NCI-H748 (cell line): ENCODE measurements at regions not wholly inside any gene's neighbourhood (a gene's known extent, or its start where the extent isn't known, plus 50 kb on each side); places are given as distances from the start of the nearest gene placed in this dataset.

Experiments used
- DNase-seq: peaks from one replicate; lab custom pipeline; 2025; ENCODE audit not compliant: unreplicated experiment; lab: John Stamatoyannopoulos, UW

DNA sequence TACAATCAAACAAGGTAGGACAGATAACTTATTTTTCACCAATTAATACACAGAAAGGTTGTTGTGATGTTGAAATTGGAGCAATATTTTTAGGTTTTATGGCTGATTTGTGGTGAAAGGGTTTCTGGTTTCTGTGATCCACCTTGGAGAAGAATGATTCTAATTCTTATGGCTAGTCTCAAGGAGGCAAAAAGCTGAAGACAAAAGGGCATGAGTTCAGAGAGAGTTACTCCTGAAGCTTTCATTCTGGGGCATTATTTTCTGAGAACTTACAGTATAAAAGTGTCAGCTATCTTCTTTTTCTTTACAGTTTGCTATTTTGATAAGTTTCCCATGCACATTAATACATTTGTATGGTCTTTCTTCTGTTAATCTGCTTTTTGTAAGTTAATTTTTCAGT, 372.4 kb upstream of the CCDC179 start:
- DNase-seq, result no peak

DNA sequence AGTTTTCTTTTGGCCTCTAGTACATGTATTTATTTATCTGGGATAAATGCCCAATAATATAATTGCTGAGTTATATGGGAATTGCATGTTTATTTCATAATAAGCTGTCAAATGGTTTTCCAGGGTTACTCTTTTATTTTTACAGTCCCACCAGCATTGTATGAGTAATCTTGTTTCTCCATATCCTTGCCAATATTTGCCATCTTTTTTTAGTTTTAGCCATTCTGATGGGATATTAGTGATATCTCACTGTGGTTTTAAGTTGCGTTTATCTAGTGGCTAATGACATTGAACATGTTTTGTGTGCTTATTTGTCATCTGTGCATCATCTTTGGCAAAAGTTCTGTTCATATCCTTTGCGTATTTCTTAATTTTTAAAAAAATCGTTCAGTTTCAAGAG, 372.8 kb upstream of the CCDC179 start:
- no peak for DNase-seq

DNA sequence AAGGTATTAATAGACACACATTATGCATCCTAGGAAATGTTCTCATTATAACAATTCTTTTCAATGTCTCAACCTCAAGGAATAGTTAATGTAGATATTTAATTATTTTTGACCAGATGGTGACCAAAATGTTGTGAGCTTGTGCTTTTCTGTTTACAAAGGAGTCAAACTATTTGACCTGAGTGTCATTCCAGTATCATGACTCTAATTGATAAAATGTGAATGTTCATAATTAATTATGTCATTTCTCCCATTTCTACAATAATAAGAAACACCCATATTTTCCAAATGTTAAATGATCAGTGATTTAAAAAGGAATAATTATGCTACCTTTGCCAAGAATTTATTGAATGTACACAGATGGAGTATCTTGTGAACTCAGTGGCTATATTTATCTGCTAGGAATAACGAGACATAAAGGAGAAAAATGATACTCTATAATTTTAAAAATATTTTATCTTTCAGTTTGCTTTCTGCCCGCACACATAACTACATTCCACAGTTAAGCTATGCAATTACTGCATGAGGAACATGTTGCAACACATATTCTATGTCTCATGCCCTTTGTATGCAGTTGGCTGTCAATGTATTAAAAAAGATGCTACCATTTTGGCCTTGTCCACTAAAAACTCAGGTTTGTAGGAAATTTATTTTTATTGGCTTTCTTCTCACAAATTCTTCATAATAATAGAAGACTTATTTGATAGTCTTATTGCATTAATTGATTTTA, 376.7 kb upstream of the CCDC179 start:
- DNase-seq, result no peak

DNA sequence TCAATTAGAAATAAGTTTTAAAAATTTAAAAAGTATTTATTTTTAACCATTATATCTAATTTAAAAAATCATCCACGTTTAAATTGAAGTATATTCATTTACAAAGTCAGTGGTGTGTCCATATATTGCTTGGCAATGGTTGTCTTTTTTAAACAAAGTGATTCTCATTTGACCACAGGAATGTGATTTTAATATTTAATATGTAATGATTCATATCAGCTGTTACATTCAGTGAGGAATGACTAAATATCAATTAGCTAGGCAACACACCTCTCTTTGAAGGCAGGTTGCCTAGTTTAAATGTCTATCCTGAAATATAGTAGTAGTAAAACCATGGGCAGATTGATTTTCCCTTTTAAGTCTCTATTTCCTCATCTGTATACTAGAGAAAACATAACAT, 392.2 kb upstream of the CCDC179 start:
- no peak for DNase-seq

DNA sequence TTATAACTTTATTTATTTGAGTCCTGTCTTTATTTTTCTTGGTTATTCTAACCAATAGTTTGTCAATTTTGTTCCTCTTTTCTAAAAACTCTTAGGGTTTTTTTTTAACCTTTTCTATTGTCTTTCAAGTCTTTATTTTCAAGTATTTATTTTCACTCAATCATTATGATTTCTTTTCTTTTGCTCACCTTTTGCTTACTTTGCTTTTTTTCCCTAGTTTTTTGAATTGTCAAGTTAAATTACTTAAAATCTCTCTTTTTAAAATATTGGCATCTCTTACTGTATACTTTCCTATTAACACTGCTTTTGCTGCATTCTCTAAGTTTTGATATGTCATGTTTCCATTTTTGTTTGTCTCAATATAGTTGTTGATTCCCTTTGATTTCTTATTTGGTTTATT, 396.8 kb upstream of the CCDC179 start:
- no peak for DNase-seq

DNA sequence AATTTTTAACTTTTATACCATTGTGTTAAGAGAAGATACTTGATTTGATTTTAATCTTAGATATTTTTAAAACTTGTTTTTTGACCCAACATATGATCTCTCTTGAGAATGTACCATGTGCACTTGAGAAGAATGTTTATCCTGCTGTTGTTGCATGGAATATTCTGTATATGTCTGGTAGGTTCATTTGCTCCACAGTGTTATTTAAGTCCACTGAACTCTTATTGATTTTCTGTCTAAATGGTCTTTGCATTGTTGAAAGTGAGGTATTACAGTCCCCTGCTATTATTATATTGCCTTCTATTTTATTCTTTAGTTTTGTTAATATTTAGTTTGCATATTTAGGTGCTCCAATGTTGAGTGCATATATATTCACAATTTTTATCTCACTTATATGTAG, 397.3 kb upstream of the CCDC179 start:
- no peak for DNase-seq

DNA sequence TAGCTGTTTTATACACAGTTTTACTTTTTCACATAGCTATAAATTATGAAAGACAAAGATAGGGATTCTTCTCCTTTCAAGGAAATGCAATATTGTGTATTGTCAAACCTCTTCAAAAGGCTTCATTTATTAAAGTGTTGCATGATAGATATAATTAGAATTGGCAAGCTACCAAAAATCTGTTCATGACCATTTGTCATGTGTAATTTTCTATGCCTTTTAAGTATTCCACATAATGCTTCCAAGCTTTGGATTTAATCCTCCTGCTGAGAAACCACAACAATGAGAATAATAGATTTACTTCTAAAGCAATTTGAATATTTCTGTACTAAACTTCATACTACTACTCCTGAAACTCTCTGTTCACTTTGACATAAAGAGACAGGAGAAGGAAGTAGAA, 403.2 kb upstream of the CCDC179 start:
- peak; percentile 16 for DNase-seq

DNA sequence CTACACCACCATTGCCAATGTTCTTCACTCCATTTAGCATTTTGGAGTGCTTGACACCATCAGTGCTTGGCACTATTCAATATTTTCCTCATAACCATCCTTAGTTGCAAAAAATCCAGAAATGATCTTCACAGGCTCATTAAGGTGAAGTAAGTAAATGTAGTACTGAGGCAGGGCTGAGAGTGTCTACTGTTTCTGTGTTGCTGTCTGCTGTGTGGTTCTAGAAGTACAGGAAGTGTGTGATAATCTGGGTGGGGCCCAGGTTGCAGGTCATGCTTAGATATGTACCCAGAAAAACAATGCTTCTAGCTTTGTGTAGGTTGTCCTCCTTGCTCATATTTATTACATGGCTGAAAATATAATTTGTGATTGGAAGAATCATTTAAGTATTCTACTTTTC, 411.8 kb upstream of the CCDC179 start:
- no peak for DNase-seq

DNA sequence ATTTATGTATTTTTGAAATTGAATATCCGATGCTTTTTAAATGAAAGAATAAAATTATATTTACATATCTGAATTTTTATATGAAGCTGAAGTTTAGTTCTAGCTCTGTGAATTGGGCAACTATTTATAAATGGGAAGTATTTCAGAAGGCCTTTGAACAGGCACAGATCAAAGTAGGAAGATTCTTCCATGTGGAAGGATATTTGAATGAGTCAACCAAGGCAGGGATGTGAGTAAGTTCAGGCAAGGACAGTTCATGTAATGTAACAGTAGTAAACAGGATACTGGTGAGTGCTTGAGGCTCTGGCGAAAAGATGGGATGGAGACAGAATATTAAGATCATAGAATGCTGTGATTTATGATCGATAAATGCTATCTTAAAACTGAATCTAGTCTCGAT, 417.8 kb upstream of the CCDC179 start:
- DNase-seq, result no peak

DNA sequence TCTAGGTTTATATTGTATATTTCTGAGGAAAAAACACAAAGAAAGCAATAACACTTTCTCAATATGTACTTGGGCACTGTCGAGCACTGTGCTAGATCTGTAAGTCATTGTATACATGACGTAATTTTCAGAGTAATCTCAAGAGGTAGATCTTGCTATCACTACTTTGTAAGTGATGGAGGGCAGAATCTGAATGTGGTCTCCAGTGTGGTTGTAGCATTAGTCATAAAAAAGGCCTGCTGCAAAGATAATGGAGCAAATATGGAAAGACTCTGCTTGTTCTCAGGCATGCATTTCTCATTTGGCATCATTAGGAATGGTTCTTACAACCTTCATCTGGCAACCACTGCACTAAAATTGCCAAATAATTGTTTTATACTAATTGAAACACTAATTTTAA, 419.8 kb upstream of the CCDC179 start:
- no peak for DNase-seq

DNA sequence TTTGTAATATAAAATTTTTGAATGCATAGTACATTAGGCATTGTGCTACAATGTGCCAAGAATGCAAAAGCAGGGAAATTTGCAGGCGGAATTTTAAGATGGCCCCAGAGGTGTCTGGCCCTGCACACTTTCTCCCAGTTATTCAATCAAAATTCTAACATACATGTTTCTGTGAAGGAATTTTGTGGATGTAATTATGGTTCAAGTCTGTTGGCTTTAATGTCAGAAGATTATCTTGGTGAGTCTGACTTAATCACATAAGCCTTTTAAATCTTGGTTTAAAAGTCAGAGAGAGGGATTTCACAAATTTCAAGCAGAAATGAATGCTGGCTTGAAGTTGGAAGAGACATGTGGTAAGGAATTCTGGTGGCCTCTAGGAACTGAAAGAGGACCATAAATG, 423.4 kb upstream of the CCDC179 start:
- DNase-seq, result no peak

DNA sequence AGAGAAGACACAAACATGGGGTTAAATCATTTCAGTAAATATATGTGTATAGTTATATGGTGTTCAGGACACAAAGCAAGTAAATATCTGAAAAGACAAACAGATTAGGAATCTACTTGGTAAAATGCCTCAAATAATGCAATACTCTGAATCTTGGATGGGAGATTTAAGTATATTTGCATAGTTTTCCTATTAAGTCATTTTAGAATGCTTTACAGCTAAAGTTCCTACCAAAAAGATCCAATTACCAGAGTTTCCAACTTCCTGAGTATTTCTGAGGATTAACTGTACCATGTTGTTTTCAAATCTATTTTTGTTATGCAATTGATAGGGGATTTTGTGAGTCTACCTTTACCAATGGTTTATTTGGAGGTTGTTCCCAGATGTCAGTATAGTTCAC, 424.4 kb upstream of the CCDC179 start:
- DNase-seq, result no peak

DNA sequence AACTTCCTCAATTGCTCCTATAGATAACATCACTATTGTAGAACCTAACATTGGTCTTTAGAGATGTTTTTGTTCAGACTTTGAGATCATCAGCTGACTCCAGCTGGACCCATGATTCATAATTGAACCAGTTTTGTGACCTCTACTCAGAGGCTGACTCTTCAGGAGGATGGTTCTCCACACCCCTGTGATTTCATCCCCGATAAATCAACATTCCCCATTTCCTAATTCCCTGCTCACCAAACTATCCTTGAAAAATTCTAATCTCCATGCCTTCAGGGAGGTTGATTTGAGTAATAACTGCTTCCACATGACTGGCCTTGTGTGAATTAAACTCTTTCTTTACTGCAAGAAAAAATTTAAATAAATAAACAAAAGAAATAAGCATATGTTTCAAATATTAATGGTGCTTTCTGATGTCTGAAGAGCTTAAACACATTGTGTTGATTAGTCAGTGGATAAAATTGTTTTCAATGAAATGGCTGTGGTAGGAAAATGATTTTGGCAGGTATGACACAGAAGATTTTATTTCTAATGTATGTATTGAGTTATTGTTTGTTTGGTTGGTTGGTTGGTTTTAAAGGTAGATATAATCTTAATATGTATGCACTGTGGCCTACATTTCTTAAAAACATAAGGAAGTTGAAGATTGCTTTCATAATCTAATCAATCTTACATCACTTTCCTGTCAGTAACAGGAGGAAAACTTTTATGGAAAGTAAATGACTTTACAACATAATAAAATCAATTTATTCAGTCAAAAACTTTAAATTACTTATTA, 427.9 kb upstream of the CCDC179 start:
- no peak for DNase-seq

DNA sequence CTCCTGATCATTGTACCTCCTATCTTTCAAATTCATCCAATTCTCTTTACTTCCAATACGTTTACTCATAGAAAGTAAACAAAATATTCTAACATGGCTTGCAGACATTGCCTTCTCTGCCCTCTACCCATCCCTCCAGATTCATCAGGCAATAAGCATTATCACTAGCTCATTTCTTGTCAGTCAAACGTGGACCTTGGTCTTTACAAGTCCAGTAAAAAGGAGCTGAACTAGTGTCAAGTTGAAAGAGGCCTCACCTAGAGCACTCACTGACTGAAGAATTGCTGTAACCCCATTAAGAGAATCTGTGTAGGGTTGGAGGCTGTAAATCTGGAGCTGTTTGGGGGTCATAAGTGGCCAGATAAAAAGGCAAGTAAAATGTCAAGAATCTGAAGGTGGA, 435.0 kb upstream of the CCDC179 start:
- no peak for DNase-seq

DNA sequence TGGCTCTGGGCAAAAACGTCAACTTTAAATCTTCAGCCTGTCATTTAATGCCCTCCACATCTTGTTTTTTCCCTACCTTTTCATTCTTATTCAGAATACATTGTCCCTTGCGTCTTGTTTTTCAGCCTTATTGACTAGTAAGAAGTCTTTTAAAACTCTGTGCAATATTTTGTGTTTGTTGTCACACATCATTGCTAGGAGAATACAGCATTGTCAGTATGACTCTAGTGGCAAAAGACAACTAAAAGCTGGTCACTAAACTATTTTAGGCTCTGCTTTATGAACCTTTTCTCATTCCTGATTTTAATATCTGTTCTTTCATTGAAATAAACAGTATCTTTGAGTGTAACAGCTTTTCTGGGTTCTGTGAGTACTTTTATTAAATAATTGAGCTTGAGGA, 447.8 kb upstream of the CCDC179 start:
- DNase-seq, result no peak

DNA sequence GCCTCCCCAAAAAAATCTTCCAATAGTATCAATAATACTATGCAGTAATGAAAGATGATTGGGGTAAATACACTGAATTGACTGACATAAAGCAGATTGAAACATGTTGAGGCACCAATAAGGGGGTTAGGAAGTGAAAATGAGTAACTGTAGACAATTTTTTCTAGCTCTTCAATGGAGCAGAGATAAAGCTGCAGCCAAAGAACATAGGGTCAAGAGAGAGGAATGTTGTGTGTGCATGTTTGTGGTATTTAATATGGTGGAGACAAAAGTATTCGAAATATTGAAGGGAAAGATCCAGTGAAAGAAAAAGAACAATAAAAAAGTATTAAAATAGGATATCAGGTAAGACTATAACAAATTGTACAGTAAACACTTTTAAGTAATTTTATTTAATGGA, 450.0 kb upstream of the CCDC179 start:
- DNase-seq, result no peak

DNA sequence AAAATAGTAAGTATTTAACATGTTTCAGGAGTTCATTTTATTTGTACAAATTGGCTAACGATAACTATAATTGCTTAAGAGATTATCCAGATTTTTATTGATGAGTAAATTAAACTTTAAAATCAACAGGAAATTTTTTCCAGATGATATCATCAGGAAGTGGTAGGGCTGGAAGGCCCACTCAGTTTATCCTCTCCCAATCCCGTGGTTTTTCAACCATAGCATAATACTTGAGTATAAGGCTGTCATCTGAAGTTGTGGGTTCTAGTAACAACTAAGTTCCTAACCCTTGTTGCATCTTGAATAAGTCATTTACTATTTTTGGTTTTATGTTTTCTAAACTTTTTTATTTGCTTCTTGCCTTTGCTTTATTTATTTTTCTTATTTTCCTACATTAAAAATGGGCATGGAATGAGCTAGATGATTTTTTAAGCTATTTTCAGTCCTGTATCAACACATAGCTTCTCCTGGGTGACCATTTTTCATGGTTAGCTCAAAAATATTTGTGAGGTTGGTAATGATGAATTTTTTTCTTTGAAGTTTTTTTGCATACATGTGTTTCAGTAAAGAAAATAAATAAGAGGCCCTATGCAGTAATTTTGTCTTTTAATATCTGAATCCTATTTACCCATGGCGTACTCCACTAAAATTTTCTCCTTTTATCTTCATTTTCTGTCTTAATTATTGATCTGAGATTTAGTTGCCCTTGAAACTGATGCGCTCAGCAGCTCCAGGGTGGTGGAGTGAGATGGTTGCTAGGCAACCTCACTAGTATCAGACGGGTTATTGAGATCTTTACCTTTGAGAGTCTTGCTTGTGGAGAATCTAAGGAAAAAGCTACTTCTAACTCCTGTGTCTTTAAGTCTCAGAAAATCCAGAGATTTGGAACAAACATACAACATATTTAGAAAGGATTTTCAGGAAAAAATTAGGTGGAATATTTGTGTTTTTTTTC, 452.0 kb upstream of the CCDC179 start:
- DNase-seq, result peak; percentile 47

DNA sequence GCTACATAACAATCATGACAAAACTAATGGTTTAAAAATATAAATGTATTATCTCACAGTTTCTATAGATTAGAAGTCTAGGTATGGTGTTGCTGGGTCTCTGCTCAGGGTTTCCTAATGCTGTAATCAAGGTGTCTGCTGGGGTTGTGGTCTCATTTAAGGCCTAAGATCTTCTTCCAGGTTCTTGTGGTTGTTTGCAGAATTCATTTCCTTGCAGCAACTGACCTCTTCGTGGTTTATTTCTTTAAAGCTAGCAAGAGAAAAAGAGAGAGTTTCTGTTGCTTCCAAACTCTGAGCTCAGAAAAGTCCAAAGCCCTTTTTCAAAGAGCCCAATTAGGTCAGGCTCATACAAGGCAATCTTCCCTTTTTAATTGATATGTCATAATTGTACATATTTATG, 452.7 kb upstream of the CCDC179 start:
- no peak for DNase-seq

DNA sequence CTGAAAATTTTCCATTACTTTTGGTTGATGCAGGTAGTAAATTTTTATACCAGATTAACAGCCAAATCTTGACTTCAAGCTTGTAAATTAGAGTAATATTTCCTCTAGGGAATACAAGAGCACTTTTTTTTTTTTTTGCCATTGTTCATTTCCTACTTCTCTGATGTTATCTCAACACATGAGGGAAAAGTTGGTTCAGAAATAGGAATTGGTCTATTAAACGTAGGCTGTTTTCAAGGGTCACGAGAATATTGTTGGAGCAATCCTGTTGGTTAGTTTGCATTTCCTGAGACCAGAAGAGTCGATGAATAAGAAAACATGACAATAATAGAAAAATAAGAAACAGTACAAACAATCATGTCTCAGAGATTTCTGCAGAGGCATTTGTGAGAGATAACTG, 453.9 kb upstream of the CCDC179 start:
- no peak for DNase-seq

DNA sequence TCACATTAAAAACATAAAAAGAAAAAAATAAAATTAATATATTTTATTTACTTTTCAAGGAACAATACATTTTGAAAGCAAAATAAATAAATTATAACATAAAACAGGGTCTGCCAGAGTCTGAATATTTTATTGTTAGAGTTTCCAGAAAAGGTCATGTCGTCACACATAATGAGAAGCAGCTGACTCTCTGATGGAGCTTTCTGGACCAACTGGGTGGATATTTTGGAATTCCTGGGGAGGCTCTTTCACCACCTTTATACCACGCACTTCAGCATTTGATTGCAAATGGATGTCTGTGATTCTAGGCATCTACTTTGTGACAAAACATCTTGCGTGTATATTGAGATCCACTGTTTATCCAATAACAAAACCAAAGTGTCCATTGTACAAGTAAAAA, 455.0 kb upstream of the CCDC179 start:
- no peak for DNase-seq

DNA sequence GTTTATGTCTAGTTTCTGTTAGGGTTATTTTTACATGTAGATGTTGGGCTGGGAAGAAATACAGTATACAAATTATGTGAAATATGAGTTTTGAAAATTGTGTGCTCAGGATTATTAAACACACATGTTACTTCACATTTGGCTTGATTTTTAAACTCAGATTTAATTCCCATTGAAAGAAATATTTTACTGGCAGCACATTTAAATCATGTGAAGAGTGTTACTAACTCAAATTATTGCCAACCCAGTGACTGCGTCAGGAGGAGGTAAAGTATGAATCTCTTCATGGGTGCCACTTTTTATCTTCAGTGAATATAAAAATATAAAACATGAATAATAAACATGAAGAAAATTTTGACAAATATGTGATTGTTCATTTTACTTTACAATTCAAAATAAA, 457.5 kb upstream of the CCDC179 start:
- no peak for DNase-seq

DNA sequence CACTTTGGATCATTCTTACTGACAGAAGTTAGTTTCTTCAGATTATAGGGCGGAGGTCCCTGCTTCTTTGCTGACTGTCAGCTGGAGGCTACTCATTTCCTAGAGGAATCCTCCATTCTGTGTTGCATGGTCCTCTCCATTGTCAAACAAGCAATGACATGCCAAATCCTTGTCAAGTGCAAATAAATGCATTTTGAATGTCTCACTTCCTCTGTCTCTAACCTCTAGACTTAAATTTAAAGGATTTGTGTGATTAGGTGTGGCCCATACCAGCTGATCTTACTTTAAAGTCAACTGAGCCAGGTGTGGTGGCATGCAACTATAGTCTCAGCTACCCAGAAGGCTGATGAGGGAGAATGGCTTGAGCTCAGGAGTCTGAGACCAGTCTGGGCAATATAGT, 458.4 kb upstream of the CCDC179 start:
- DNase-seq, result no peak
